Neural cell (in vitro differentiated cells): ENCODE measurements at regions not wholly inside any gene's neighbourhood (a gene's known extent, or its start where the extent isn't known, plus 50 kb on each side); places are given as distances from the start of the nearest gene placed in this dataset.

ENCODE experiments used
- H2AFZ ChIP-seq: fragments of 200-600, 300-800 bp; sonication (generic), shearing (Covaris generic); 2 replicates; pipeline ENCODE4 v1.6.0; 2014; ENCODE audit warnings: low read depth, mild to moderate bottlenecking, antibody characterized with exemption, low read length, moderate library complexity
- H3F3A ChIP-seq: fragments of 200-600 bp; shearing (Covaris generic); 2 replicates; pipeline ENCODE4 v1.6.1; 2016; ENCODE audit warnings: mild to moderate bottlenecking, moderate library complexity, mixed read lengths, antibody characterized with exemption, low read length; ENCODE audit not compliant: insufficient read depth, poor library complexity, severe bottlenecking
- H3K27ac ChIP-seq: fragments of 200-600, 300-800 bp; sonication (generic), shearing (Covaris generic); 2 replicates; pipeline ENCODE4 v1.5.1; 2014; ENCODE audit warnings: mild to moderate bottlenecking, low read length, moderate library complexity
- H3K27me3 ChIP-seq: fragments of 300-800, 200-600 bp; sonication (generic), shearing (Covaris generic); 2 replicates; pipeline ENCODE4 v1.6.0; 2014; ENCODE audit warnings: mild to moderate bottlenecking, low read depth, low read length, moderate library complexity; ENCODE audit not compliant: insufficient read depth
- H3K36me3 ChIP-seq: fragments of 300-800, 200-600 bp; sonication (generic), shearing (Covaris generic); 2 replicates; pipeline ENCODE4 v1.5.1; 2014; ENCODE audit warnings: mild to moderate bottlenecking, antibody characterized with exemption, low read length, moderate library complexity; ENCODE audit not compliant: insufficient read depth
- H3K4me2 ChIP-seq: fragments of 300-800, 200-600 bp; sonication (generic), shearing (Covaris generic); 2 replicates; pipeline ENCODE4 v1.6.0; 2014; ENCODE audit warnings: mild to moderate bottlenecking, low read length
- H3K4me3 ChIP-seq: fragments of 300-800, 200-600 bp; sonication (generic), shearing (Covaris generic); 2 replicates; pipeline ENCODE4 v1.5.1; 2014; ENCODE audit warnings: mild to moderate bottlenecking, low read length, moderate library complexity
- H3K79me2 ChIP-seq: fragments of 200-600 bp; shearing (Covaris generic); replicated peaks from 2 replicates; pipeline ENCODE4 v1.6.0; 2014; ENCODE audit warnings: mild to moderate bottlenecking, low read length, moderate library complexity; ENCODE audit not compliant: insufficient read depth
- H3K9ac ChIP-seq: fragments of 300-800, 200-600 bp; sonication (generic), shearing (Covaris generic); 2 replicates; pipeline ENCODE4 v1.6.1; 2016; ENCODE audit warnings: mild to moderate bottlenecking, low read length, mixed read lengths
- H3K9me2 ChIP-seq: fragments of 200-600 bp; shearing (Covaris generic); 2 replicates; pipeline ENCODE4 v1.6.1; 2016; ENCODE audit warnings: mild to moderate bottlenecking, low read length, mixed read lengths; ENCODE audit not compliant: insufficient read depth
- H3K9me3 ChIP-seq: fragments of 200-600, 300-800 bp; sonication (generic), shearing (Covaris generic); 2 replicates; pipeline ENCODE4 v1.6.1; 2016; ENCODE audit warnings: mild to moderate bottlenecking, mixed run types, low read length, moderate library complexity, mixed read lengths
- H4K20me1 ChIP-seq: fragments of 200-600 bp; shearing (Covaris generic); 2 replicates; pipeline ENCODE4 v1.6.1; 2016; ENCODE audit warnings: mild to moderate bottlenecking, mixed run types; ENCODE audit not compliant: insufficient read depth
- EP300 ChIP-seq: fragments of 450-650 bp; conservative IDR thresholded peaks from 2 replicates; pipeline ENCODE4 v1.6.1; 2014; ENCODE audit warnings: antibody characterized with exemption, mild to moderate bottlenecking, moderate library complexity; ENCODE audit not compliant: poor library complexity, severe bottlenecking
- EZH2 ChIP-seq: fragments of 200-600, 300-800 bp; shearing (Covaris generic), sonication (generic); IDR thresholded peaks from 2 replicates; pipeline ENCODE4 v1.6.1; 2014; ENCODE audit warnings: antibody characterized with exemption, low read length, borderline replicate concordance, mild to moderate bottlenecking; ENCODE audit not compliant: insufficient read depth, poor library complexity, severe bottlenecking
- MXI1 ChIP-seq: fragments of 450-650 bp; conservative IDR thresholded peaks from 2 replicates; pipeline ENCODE4 v1.6.1; 2014; ENCODE audit warnings: antibody characterized with exemption, mild to moderate bottlenecking; ENCODE audit not compliant: poor library complexity, severe bottlenecking
- POLR2AphosphoS5 ChIP-seq: IDR thresholded peaks from 2 replicates; pipeline ENCODE4 v1.6.1; 2012
- RAD21 ChIP-seq: fragments of 450-650 bp; conservative IDR thresholded peaks from 2 replicates; pipeline ENCODE4 v1.6.1; 2014; ENCODE audit warnings: antibody characterized with exemption, mild to moderate bottlenecking, moderate library complexity
- SMC3 ChIP-seq: fragments of 450-650 bp; conservative IDR thresholded peaks from 2 replicates; pipeline ENCODE4 v1.6.1; 2014; ENCODE audit warnings: antibody characterized with exemption, mild to moderate bottlenecking, moderate library complexity; ENCODE audit not compliant: poor library complexity
- TAF1 ChIP-seq: IDR thresholded peaks from 2 replicates; pipeline ENCODE4 v1.6.1; 2012; ENCODE audit warnings: low read depth
- TF ChIP-seq, protein P1 (sequence below): fragments of 450-650 bp; IDR thresholded peaks from 2 replicates; pipeline ENCODE4 v1.5.1; 2014; ENCODE audit warnings: antibody characterized with exemption, mild to moderate bottlenecking, moderate library complexity; ENCODE audit not compliant: poor library complexity, severe bottlenecking
- TF ChIP-seq, protein P2 (sequence below): IDR thresholded peaks from 2 replicates; pipeline ENCODE4 v1.6.1; 2012; ENCODE audit warnings: borderline replicate concordance

GRCh38 chr12:65734226-65734625 is 90.1 kb upstream of the HMGA2 start:
- Histone ChIP-seq H3K27ac (no peak overlapping the region), H3K4me2 (no peak overlapping the region), H3K36me3 (no peaks in the 10 kb centered on the region), H3K27me3 (peaks cover 19% of the 10 kb centered on the region), H3K4me3 (no peak overlapping the region), H3K9me3 (no peaks in the 10 kb centered on the region), H3K79me2 (no peaks in the 10 kb centered on the region), H3K9me2 (no peaks in the 10 kb centered on the region), H2AFZ (no peak overlapping the region), H3F3A (no peaks in the 10 kb centered on the region), H3K9ac (no peak overlapping the region), H4K20me1 (no peaks in the 10 kb centered on the region)
- TF ChIP-seq TAF1 = no peak
- TF ChIP-seq POLR2AphosphoS5 = no peak
- TF ChIP-seq EP300 = no peak
- TF ChIP-seq MXI1 = no peak
- TF ChIP-seq RAD21 = no peak
- no peak for TF ChIP-seq EZH2
- no peak for TF ChIP-seq SMC3
- TF ChIP-seq, protein P1, sequence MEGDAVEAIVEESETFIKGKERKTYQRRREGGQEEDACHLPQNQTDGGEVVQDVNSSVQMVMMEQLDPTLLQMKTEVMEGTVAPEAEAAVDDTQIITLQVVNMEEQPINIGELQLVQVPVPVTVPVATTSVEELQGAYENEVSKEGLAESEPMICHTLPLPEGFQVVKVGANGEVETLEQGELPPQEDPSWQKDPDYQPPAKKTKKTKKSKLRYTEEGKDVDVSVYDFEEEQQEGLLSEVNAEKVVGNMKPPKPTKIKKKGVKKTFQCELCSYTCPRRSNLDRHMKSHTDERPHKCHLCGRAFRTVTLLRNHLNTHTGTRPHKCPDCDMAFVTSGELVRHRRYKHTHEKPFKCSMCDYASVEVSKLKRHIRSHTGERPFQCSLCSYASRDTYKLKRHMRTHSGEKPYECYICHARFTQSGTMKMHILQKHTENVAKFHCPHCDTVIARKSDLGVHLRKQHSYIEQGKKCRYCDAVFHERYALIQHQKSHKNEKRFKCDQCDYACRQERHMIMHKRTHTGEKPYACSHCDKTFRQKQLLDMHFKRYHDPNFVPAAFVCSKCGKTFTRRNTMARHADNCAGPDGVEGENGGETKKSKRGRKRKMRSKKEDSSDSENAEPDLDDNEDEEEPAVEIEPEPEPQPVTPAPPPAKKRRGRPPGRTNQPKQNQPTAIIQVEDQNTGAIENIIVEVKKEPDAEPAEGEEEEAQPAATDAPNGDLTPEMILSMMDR = no peak
- TF ChIP-seq, protein P2, sequence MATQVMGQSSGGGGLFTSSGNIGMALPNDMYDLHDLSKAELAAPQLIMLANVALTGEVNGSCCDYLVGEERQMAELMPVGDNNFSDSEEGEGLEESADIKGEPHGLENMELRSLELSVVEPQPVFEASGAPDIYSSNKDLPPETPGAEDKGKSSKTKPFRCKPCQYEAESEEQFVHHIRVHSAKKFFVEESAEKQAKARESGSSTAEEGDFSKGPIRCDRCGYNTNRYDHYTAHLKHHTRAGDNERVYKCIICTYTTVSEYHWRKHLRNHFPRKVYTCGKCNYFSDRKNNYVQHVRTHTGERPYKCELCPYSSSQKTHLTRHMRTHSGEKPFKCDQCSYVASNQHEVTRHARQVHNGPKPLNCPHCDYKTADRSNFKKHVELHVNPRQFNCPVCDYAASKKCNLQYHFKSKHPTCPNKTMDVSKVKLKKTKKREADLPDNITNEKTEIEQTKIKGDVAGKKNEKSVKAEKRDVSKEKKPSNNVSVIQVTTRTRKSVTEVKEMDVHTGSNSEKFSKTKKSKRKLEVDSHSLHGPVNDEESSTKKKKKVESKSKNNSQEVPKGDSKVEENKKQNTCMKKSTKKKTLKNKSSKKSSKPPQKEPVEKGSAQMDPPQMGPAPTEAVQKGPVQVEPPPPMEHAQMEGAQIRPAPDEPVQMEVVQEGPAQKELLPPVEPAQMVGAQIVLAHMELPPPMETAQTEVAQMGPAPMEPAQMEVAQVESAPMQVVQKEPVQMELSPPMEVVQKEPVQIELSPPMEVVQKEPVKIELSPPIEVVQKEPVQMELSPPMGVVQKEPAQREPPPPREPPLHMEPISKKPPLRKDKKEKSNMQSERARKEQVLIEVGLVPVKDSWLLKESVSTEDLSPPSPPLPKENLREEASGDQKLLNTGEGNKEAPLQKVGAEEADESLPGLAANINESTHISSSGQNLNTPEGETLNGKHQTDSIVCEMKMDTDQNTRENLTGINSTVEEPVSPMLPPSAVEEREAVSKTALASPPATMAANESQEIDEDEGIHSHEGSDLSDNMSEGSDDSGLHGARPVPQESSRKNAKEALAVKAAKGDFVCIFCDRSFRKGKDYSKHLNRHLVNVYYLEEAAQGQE = no peak

DNA sequence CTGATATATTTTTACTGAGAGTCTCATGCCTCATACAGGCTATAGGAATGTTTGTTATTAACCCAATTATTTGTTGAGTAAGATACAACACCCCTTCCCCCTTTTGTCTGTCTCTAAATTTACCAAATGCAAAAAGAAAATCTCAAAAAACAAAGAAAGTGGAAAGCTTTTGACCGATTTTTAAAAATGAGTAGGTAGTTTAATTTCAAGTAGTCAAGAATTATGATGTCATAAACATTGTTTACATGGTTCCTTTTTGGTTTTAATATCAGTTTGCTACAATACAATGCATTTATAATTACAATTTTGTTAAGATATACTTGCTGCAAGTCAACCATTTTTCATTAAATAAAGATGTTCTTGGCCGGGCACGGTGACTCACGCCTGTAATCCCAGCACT is 84.7 kb upstream of the HMGA2 start:
- H3K79me2 ChIP-seq = no peaks in the 10 kb centered on the region
- no peaks in the 10 kb centered on the region for H3K36me3 ChIP-seq
- H3K4me3 ChIP-seq = no peak overlapping the region
- no peak overlapping the region for H2AFZ ChIP-seq
- TF ChIP-seq, protein P2 = no peak
- TF ChIP-seq POLR2AphosphoS5 = no peak
- TF ChIP-seq TAF1 = no peak
- TF ChIP-seq SMC3 = no peak
- no peak for TF ChIP-seq EP300
- TF ChIP-seq, protein P1 = no peak
- TF ChIP-seq RAD21 = no peak
- no peak for TF ChIP-seq MXI1
- TF ChIP-seq EZH2 = no peak
- H3K9me2 ChIP-seq = no peaks in the 10 kb centered on the region
- H3K27ac ChIP-seq = no peak overlapping the region
- no peak overlapping the region for H3K4me2 ChIP-seq
- no peaks in the 10 kb centered on the region for H4K20me1 ChIP-seq
- H3K9ac ChIP-seq = no peak overlapping the region
- H3K27me3 ChIP-seq = peaks cover 31% of the 10 kb centered on the region
- no peaks in the 10 kb centered on the region for H3K9me3 ChIP-seq
- H3F3A ChIP-seq = no peaks in the 10 kb centered on the region
